Upper lobe of left lung (tissue), 4 donors: ENCODE measurements at regions not wholly inside any gene's neighbourhood (a gene's known extent, or its start where the extent isn't known, plus 50 kb on each side); places are given as distances from the start of the nearest gene placed in this dataset.

Experiments used
- POLR2A ChIP-seq, 4 donors: fragments of 450-650 bp; IDR thresholded peaks; one replicate each; pipeline ENCODE4 v1.5.1; 2016 to 2017; ENCODE audit warnings: antibody characterized with exemption in 4 of 4, mild to moderate bottlenecking in 2 of 4
- POLR2AphosphoS5 ChIP-seq, 2 donors: sonication (generic); formaldehyde crosslinking; IDR thresholded peaks; one replicate each; pipeline ENCODE4 v1.5.1; 2017; ENCODE audit warnings: antibody characterized with exemption in 2 of 2

- TF ChIP-seq POLR2A (IDR thresholded peaks at IDR 0.05) (no peak), POLR2AphosphoS5 (IDR thresholded peaks at IDR 0.05) (no peak)
Measured at GRCh38 chr2:150885774-150886386, 375.8 kb downstream of the RBM43 start.
